K562 (cell line): ENCODE measurements at regions not wholly inside any gene's neighbourhood (a gene's known extent, or its start where the extent isn't known, plus 50 kb on each side); places are given as distances from the start of the nearest gene placed in this dataset.

Source experiments
- ATAC-seq: fragments of 200-7000 bp; cut with Tn5 transposase; 3 replicates; pipeline ENCODE4 v1.9.1; 2020; ENCODE audit warnings: moderate library complexity
- BruUV-seq: library from RNA; stranded (reverse); fragments of 400-500 nt; replicated peaks from 2 replicates; lab custom pipeline; 2021; lab: Mats Ljungman, UMichigan
- CTCF ChIA-PET: fragments of 300-600 bp; formaldehyde crosslinking; extraction: SDS; loops from one replicate; lab custom pipeline; 2021; ENCODE audit warnings: low intra/inter-chr PET ratio; lab: Yijun Ruan, JAX
- POLR2A ChIA-PET: fragments of 300-600, 350-650 bp; sonication (Branson Sonifier 250); formaldehyde crosslinking; extraction: SDS; loops from one replicate; lab custom pipeline; 2021; ENCODE audit warnings: antibody characterized with exemption, inconsistent platforms; lab: Yijun Ruan, JAX
- DNase-seq, 4 experiments: peaks; one replicate each; pipeline versions ENCODE4 v3.0.0 to v3.0.0-alpha.2; 2011 to 2018; ENCODE audit warnings: low spot score in 3 of 4, mixed read lengths in 3 of 4; ENCODE audit errors: extremely low read depth in 1 of 4
- FAIRE-seq: peaks from 2 replicates; lab custom pipeline; 2011; peaks lifted over from hg19 to GRCh38; lab: Jason Lieb, UNC
- H2AFZ ChIP-seq: 2 replicates; pipeline ENCODE4 v1.6.0; 2011; ENCODE audit warnings: low read depth, low read length, control low read depth, inconsistent platforms
- H3K27ac ChIP-seq: fragments of 200-600 bp; 3 replicates; pipeline ENCODE4 v1.8.0; 2011; ENCODE audit warnings: low read depth, mild to moderate bottlenecking, control low read depth, inconsistent platforms, low read length, moderate library complexity, mixed read lengths; ENCODE audit errors: extremely low read depth
- H3K27me3 ChIP-seq, 2 experiments: fragments of 300-600 bp in 1 of 2; 2 replicates in 1 of 2; 3 replicates in 1 of 2; pipeline versions ENCODE4 v1.6.0 to v1.8.0; 2011; ENCODE audit warnings: inconsistent platforms in 2 of 2, low read length in 2 of 2, mild to moderate bottlenecking in 1 of 2, mixed read lengths in 1 of 2, moderate library complexity in 1 of 2; ENCODE audit not compliant: control insufficient read depth in 2 of 2, insufficient read depth in 2 of 2
- H3K36me3 ChIP-seq: fragments of 300-600 bp; 3 replicates; pipeline ENCODE4 v1.8.0; 2011; ENCODE audit warnings: mild to moderate bottlenecking, low read length, inconsistent platforms; ENCODE audit not compliant: control insufficient read depth, insufficient read depth
- H3K4me1 ChIP-seq, 2 experiments: fragments of 200-600 bp in 1 of 2; replicated peaks in 1 of 2; 2 replicates in 1 of 2; 3 replicates in 1 of 2; pipeline versions ENCODE4 v1.5.1 to v1.8.0; 2011; ENCODE audit warnings: inconsistent platforms in 2 of 2, low read length in 2 of 2, mild to moderate bottlenecking in 1 of 2, mixed read lengths in 1 of 2, moderate library complexity in 1 of 2; ENCODE audit not compliant: control insufficient read depth in 2 of 2, insufficient read depth in 2 of 2
- H3K4me2 ChIP-seq: 2 replicates; pipeline ENCODE4 v1.6.1; 2011; ENCODE audit warnings: low read length, control low read depth, inconsistent platforms, mixed read lengths; ENCODE audit not compliant: insufficient read depth
- H3K4me3 ChIP-seq: fragments of 200-600 bp; sonication (generic), shearing (Covaris generic); 2 replicates; pipeline ENCODE4 v1.5.1; 2016; ENCODE audit warnings: control low read depth, inconsistent platforms
- H3K79me2 ChIP-seq: fragments of 200-600 bp; 3 replicates; pipeline ENCODE4 v1.8.0; 2011; ENCODE audit warnings: low read length, inconsistent platforms; ENCODE audit not compliant: control insufficient read depth, insufficient read depth
- H3K9ac ChIP-seq, 2 experiments: 2 replicates each; pipeline versions ENCODE4 v1.6.0 to v1.6.1; 2011; ENCODE audit warnings: low read depth in 2 of 2, low read length in 2 of 2, control low read depth in 1 of 2, inconsistent platforms in 1 of 2, mild to moderate bottlenecking in 1 of 2, mixed read lengths in 1 of 2; ENCODE audit not compliant: insufficient read depth in 1 of 2
- H3K9me1 ChIP-seq: one replicate; pipeline ENCODE4 v1.6.0; 2011; ENCODE audit warnings: inconsistent platforms, mild to moderate bottlenecking, low read length, moderate library complexity; ENCODE audit not compliant: control insufficient read depth, insufficient read depth
- H3K9me3 ChIP-seq: replicated peaks from 2 replicates; pipeline ENCODE4 v1.5.1; 2011; ENCODE audit warnings: low read depth, low read length, inconsistent platforms; ENCODE audit not compliant: control insufficient read depth, insufficient read depth
- H4K20me1 ChIP-seq: replicated peaks from 2 replicates; pipeline ENCODE4 v1.6.1; 2011; ENCODE audit warnings: low read length, inconsistent platforms, mixed read lengths; ENCODE audit not compliant: control insufficient read depth, insufficient read depth
- BRF2 ChIP-seq: IDR thresholded peaks from 3 replicates; pipeline ENCODE4 v1.6.1; 2011; ENCODE audit warnings: borderline replicate concordance, mild to moderate bottlenecking; ENCODE audit not compliant: insufficient read length, insufficient read depth
- CBX8 ChIP-seq: fragments of 200-600 bp; sonication (generic); IDR thresholded peaks from 2 replicates; pipeline ENCODE4 v1.6.1; 2012; ENCODE audit warnings: borderline replicate concordance, mixed run types, low read depth, mild to moderate bottlenecking, moderate library complexity, mixed read lengths, low read length, control low read depth, inconsistent platforms; ENCODE audit not compliant: poor library complexity, severe bottlenecking; ENCODE audit errors: extremely low read depth
- ILF3 ChIP-seq: fragments of 450-650 bp; IDR thresholded peaks from 2 replicates; pipeline ENCODE4 v1.6.1; 2018; ENCODE audit warnings: antibody characterized with exemption, mild to moderate bottlenecking, moderate library complexity, borderline replicate concordance
- IRF1 ChIP-seq: sonication (generic); formaldehyde crosslinking; IDR thresholded peaks from 2 replicates; pipeline ENCODE4 v1.8.0; 2022; ENCODE audit warnings: missing genetic modification reagents, mild to moderate bottlenecking, borderline replicate concordance
- RERE ChIP-seq: sonication (generic); formaldehyde crosslinking; IDR thresholded peaks from 2 replicates; pipeline ENCODE4 v1.8.0; 2023; ENCODE audit warnings: missing genetic modification reagents, mild to moderate bottlenecking, borderline replicate concordance
- TAF7 ChIP-seq: fragments of 450-650 bp; IDR thresholded peaks from 2 replicates; pipeline ENCODE4 v1.6.1; 2016; ENCODE audit warnings: missing genetic modification characterization, missing compliant biosample characterization
- TCF15 ChIP-seq: fragments of 250-450 bp; sonication (Bioruptor Pico); IDR thresholded peaks from 2 replicates; pipeline ENCODE4 v1.8.0; 2022; ENCODE audit warnings: moderate library complexity, mild to moderate bottlenecking, inconsistent platforms
- TEAD4 ChIP-seq, 2 experiments: sonication (generic) in 1 of 2; formaldehyde crosslinking in 1 of 2; IDR thresholded peaks; 2 replicates each; pipeline versions ENCODE4 v1.6.1 to v1.8.0; 2012 to 2022; ENCODE audit warnings: borderline replicate concordance in 1 of 2, inconsistent platforms in 1 of 2, low read length in 1 of 2, mild to moderate bottlenecking in 1 of 2, missing genetic modification reagents in 1 of 2
- ZNF518B ChIP-seq: fragments of 250-450 bp; sonication (Bioruptor Pico); IDR thresholded peaks from 2 replicates; pipeline ENCODE4 v1.5.0; 2021; ENCODE audit warnings: mild to moderate bottlenecking, moderate library complexity
- WGBS: fragments of 100-300 bp; shearing (Covaris generic); methylation state at CpG from one replicate; pipeline ENCODE4 v1.1.6; 2016; ENCODE audit warnings: low coverage, mixed read lengths; ENCODE audit not compliant: insufficient coverage; ENCODE audit errors: missing lambda C conversion rate; 5-methylcytosine and 5-hydroxymethylcytosine counted together
- in situ Hi-C: fragments of 300-500 bp; cut with MboI; formaldehyde crosslinking; loops from 4 replicates; pipeline ENCODE4 v1.15.0; 2018; ENCODE audit warnings: inconsistent platforms, mixed read lengths
- intact Hi-C: fragments of 100-400 bp; cut with micrococcal nuclease; formaldehyde crosslinking; loops from 2 replicates; pipeline ENCODE4 v1.14.2; 2022

GRCh38 chr6:100105138-100105537 is 111.1 kb upstream of the MCHR2 start:
- Histone ChIP-seq H3K4me3 (no peak overlapping the region), H2AFZ (no peak overlapping the region), H3K9me1 (no peaks in the 10 kb centered on the region), H3K9ac (no peak overlapping the region), H3K79me2 (no peaks in the 10 kb centered on the region), H3K27ac (no peak overlapping the region), H3K4me2 (no peak overlapping the region), H3K27me3 (no peaks in the 10 kb centered on the region), H3K4me1 (no peaks in the 10 kb centered on the region), H3K9me3 (no peaks in the 10 kb centered on the region), H4K20me1 (no peaks in the 10 kb centered on the region), H3K36me3 (no peaks in the 10 kb centered on the region)
- intact Hi-C loops (no loop called here), in situ Hi-C loops (no loop called here)
- 0% methylated on average over 3 of the region's 3 CpGs for WGBS
- BruUV-seq = no TSS peak
- ChIA-PET POLR2A (interaction anchor here (0.6 kb wide), 1 partner anchor 19 kb away, joined by 4 read pairs; no protein-coding TSS in a partner anchor), CTCF (interaction anchor here (2.2 to 3.9 kb wide), 2 partner anchors 552 to 559 kb away, joined by 8 to 26 read pairs; no protein-coding TSS in a partner anchor)
- DNase-seq (no peak), FAIRE-seq (no peak), ATAC-seq (no peak)
- TF ChIP-seq ZNF518B (CRISPR knock-in tag) (no peak), CBX8 (no peak), TEAD4 (IDR thresholded peaks at IDR 0.05; ENCODE audit: low read length) (no peak), TEAD4 (CRISPR knock-in tag; IDR thresholded peaks at IDR 0.05; ENCODE audit: borderline replicate concordance) (no peak), TAF7 (tag) (no peak), BRF2 (no peak), ILF3 (no peak), RERE (CRISPR knock-in tag) (no peak), TCF15 (CRISPR knock-in tag) (no peak), IRF1 (no peak)
